Activated CD8-positive, alpha-beta T cell treated with anti-CD3 and anti-CD28 coated beads for 36 hours (primary cell): ENCODE measurements at regions not wholly inside any gene's neighbourhood (a gene's known extent, or its start where the extent isn't known, plus 50 kb on each side); places are given as distances from the start of the nearest gene placed in this dataset.

ENCODE experiments used
- ATAC-seq: fragments of 200-7000 bp; cut with Tn5 transposase; one replicate; pipeline ENCODE4 v1.10.0; 2021; ENCODE audit warnings: mild to moderate bottlenecking, moderate library complexity
- CTCF ChIA-PET: fragments of 350-600 bp; sonication (Branson Sonifier 250); formaldehyde crosslinking; loops from one replicate; lab custom pipeline; 2021; ENCODE audit warnings: antibody characterized with exemption; lab: Charles Lee
- POLR2A ChIA-PET: fragments of 350-600 bp; sonication (Branson Sonifier 250); formaldehyde crosslinking; loops from one replicate; lab custom pipeline; 2021; ENCODE audit warnings: antibody characterized with exemption; lab: Charles Lee
- DNase-seq: peaks from one replicate; pipeline ENCODE4 v3.0.0-alpha.2; 2020
- H3K27ac Mint-ChIP-seq: one replicate; pipeline ENCODE4 v1.8.0; 2021; ENCODE audit warnings: mild to moderate bottlenecking, mixed read lengths
- H3K27me3 Mint-ChIP-seq: one replicate; pipeline ENCODE4 v1.8.0; 2021; ENCODE audit warnings: mixed read lengths
- H3K36me3 Mint-ChIP-seq: one replicate; pipeline ENCODE4 v1.8.0; 2021; ENCODE audit warnings: low read depth, mixed read lengths
- H3K4me1 Mint-ChIP-seq: one replicate; pipeline ENCODE4 v1.8.0; 2021; ENCODE audit warnings: low read depth, mixed read lengths
- H3K4me3 Mint-ChIP-seq: one replicate; pipeline ENCODE4 v1.8.0; 2021; ENCODE audit warnings: mild to moderate bottlenecking, moderate library complexity, mixed read lengths
- H3K9me3 Mint-ChIP-seq: one replicate; pipeline ENCODE4 v1.8.0; 2021; ENCODE audit warnings: mixed read lengths
- intact Hi-C: fragments of 100-400 bp; cut with micrococcal nuclease; formaldehyde crosslinking; loops from one replicate; pipeline ENCODE4 v1.10.0; 2022
- TF ChIP-seq, protein P1 (sequence below): fragments of 200-600 bp; IDR thresholded peaks from one replicate; pipeline ENCODE4 v1.8.0; 2022; ENCODE audit warnings: antibody characterized with exemption, mild to moderate bottlenecking

DNA sequence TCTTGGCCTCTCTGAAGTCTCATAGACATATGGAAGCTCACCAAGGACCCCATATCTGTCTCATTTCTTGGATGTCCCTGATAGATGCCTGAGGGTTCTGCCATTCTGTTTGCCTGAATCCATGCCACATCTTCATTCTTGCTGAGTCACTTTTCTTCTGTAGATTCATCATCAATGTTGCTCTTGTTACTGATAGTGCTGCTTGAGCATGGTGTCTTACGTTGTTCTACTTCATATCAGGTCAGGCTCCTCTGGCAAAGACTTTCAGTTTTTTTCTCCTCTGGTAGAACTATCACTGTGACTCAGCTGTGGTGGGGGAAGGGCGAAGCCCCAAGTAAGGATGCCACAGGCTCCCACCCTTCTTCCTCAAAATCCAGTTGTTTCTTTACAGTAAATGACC is 885.2 kb downstream of the DCDC2C start:
- H3K4me3 Mint-ChIP-seq, result no peak overlapping the region
- no peak overlapping the region for H3K27ac Mint-ChIP-seq
- no peaks in the 10 kb centered on the region for H3K4me1 Mint-ChIP-seq
- intact Hi-C loops, result no loop called here
- H3K36me3 Mint-ChIP-seq, result no peaks in the 10 kb centered on the region
- TF ChIP-seq, protein P1, sequence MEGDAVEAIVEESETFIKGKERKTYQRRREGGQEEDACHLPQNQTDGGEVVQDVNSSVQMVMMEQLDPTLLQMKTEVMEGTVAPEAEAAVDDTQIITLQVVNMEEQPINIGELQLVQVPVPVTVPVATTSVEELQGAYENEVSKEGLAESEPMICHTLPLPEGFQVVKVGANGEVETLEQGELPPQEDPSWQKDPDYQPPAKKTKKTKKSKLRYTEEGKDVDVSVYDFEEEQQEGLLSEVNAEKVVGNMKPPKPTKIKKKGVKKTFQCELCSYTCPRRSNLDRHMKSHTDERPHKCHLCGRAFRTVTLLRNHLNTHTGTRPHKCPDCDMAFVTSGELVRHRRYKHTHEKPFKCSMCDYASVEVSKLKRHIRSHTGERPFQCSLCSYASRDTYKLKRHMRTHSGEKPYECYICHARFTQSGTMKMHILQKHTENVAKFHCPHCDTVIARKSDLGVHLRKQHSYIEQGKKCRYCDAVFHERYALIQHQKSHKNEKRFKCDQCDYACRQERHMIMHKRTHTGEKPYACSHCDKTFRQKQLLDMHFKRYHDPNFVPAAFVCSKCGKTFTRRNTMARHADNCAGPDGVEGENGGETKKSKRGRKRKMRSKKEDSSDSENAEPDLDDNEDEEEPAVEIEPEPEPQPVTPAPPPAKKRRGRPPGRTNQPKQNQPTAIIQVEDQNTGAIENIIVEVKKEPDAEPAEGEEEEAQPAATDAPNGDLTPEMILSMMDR, result no peak
- ChIA-PET POLR2A (no interaction called here), CTCF (no interaction called here)
- H3K9me3 Mint-ChIP-seq, result peaks cover 10% of the 10 kb centered on the region
- DNase-seq, result no peak
- H3K27me3 Mint-ChIP-seq, result no peaks in the 10 kb centered on the region
- no peak for ATAC-seq

DNA sequence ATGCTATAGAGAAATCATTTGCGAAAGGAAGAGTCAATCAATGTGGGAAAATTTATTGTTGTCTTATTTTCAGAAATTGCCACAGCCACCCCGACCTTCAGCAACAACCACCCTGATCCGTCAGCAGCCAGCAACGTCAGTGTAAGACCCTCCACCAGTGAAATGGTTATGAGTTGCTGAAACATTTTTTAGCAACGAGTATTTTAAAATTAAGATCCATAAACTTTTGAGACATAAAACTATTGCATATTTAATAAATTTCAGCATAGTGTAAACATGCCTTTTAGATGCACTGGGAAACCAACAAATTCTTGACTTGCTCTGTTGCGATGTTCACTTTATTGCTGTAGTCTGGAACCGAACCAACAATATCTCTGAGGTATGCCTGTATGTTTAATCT is 887.9 kb downstream of the DCDC2C start:
- TF ChIP-seq, protein P1, result no peak
- intact Hi-C loops, result no loop called here
- CTCF ChIA-PET, result no interaction called here
- no peak overlapping the region for H3K4me3 Mint-ChIP-seq
- no peak overlapping the region for H3K27ac Mint-ChIP-seq
- H3K36me3 Mint-ChIP-seq, result no peaks in the 10 kb centered on the region
- H3K9me3 Mint-ChIP-seq, result peaks cover 10% of the 10 kb centered on the region
- no peak for ATAC-seq
- DNase-seq, result no peak
- no peaks in the 10 kb centered on the region for H3K4me1 Mint-ChIP-seq
- POLR2A ChIA-PET, result no interaction called here
- H3K27me3 Mint-ChIP-seq, result no peaks in the 10 kb centered on the region

DNA sequence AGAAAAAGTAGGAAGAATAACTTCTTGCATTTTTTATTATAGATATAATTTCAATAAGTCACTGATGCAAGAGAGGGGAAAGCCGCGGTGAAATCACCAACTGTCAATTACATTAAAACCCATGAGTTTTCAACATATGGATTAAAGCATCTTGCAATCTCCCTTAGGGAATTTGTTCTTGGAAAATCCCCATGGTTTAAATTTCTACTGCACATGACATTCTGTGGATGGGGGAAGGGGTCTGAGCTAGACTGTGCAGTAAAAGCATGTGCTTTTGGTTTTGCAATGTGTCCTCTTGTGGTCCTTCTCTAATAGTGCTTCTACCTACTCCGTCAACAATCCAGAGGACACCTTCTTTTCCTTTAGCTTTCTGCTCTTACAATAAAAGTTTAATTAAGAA is 894.0 kb downstream of the DCDC2C start:
- H3K4me1 Mint-ChIP-seq, result no peaks in the 10 kb centered on the region
- ATAC-seq (no peak), DNase-seq (no peak)
- no peaks in the 10 kb centered on the region for H3K36me3 Mint-ChIP-seq
- no peak overlapping the region for H3K4me3 Mint-ChIP-seq
- TF ChIP-seq, protein P1, result no peak
- peaks cover 5% of the 10 kb centered on the region for H3K9me3 Mint-ChIP-seq
- no peak overlapping the region for H3K27ac Mint-ChIP-seq
- H3K27me3 Mint-ChIP-seq, result no peaks in the 10 kb centered on the region
- CTCF ChIA-PET, result no interaction called here
- POLR2A ChIA-PET, result no interaction called here
- intact Hi-C loops, result no loop called here

DNA sequence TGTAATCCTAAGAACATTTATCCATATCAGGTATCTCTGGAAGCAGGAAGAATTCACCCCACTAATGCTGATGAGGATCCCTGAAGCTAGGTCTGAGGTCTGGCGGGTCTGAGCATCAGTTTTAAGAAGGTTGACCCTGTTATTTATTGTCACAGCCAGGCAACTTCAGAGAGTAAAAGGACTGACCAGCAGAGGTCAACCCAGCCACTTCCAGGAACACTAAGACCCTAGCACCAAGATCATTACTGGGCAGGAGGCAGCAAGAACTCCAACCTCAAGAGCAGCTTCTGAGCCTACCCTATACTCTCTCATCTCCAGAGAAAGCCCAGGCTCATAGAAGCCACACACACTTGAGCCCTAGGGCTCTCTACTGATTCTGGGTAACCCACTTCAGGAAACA is 901.4 kb downstream of the DCDC2C start:
- CTCF ChIA-PET, result no interaction called here
- intact Hi-C loops, result no loop called here
- TF ChIP-seq, protein P1, result no peak
- no peaks in the 10 kb centered on the region for H3K9me3 Mint-ChIP-seq
- ATAC-seq, result no peak
- H3K4me3 Mint-ChIP-seq, result no peak overlapping the region
- no peak overlapping the region for H3K27ac Mint-ChIP-seq
- no peak for DNase-seq
- no peaks in the 10 kb centered on the region for H3K36me3 Mint-ChIP-seq
- H3K27me3 Mint-ChIP-seq, result no peaks in the 10 kb centered on the region
- POLR2A ChIA-PET, result no interaction called here
- H3K4me1 Mint-ChIP-seq, result no peaks in the 10 kb centered on the region

DNA sequence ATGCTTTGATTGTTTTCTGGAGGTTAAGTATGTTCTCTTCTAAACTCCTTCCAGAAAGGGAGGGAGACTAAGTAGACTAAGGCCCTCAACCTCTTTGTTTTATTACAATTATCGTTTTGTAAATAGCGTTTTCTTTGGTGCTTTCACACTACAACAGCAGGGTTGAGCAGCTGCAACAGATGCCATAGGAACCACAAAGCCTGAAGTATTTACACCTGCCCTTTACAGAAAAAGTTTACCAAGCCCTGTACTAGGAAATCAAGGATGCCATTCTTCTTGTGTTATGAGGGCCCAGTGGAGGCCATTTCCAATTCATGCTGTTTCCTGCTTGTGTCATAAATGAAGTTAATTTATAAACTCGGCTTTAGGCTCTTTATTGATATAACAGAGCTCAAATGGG is 914.8 kb downstream of the DCDC2C start:
- no peak overlapping the region for H3K4me3 Mint-ChIP-seq
- H3K36me3 Mint-ChIP-seq, result no peaks in the 10 kb centered on the region
- ChIA-PET POLR2A (no interaction called here), CTCF (no interaction called here)
- ATAC-seq, result no peak
- TF ChIP-seq, protein P1, result no peak
- no peak overlapping the region for H3K27ac Mint-ChIP-seq
- no peaks in the 10 kb centered on the region for H3K4me1 Mint-ChIP-seq
- intact Hi-C loops, result no loop called here
- no peak for DNase-seq
- H3K9me3 Mint-ChIP-seq, result peaks cover 27% of the 10 kb centered on the region
- H3K27me3 Mint-ChIP-seq, result no peaks in the 10 kb centered on the region
